ENCODE measurements at regions not wholly inside any gene's neighbourhood (a gene's known extent, or its start where the extent isn't known, plus 50 kb on each side); places are given as distances from the start of the nearest gene placed in this dataset.

DNA sequence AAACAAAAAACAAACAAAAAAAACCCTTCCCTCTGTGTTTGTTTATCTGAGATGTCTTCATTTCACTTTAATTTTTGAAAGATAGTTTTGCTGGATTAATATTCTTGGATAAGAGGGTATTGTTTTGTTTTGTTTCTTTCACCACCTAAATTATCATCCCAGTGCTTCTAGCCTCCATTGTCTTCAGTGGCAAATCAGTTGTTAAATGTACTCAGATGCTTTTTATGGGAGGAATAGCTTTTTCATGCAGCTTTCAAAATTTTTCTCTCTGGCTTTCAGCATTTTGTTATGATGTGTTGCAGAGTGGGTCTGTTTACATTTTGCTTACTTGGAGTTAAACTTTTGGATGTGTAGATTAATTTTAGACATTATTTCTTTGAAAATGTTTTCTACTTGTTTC is 203.5 kb upstream of the DCC start:
- no peak for DNase-seq (ENCODE audit: low spot score)
- Mint-ChIP-seq H3K27me3 (ENCODE audit: insufficient read depth, low read depth) (peaks cover 6% of the 10 kb centered on the region), H3K27ac (no peak overlapping the region), H3K36me3 (peaks cover 9% of the 10 kb centered on the region), H3K9me3 (peaks cover 30% of the 10 kb centered on the region), H3K4me1 (peaks cover 10% of the 10 kb centered on the region), H3K4me3 (no peak overlapping the region)
- no peak overlapping the region for H2AFZ ChIP-seq (replicated peaks)
- H3K27me3 ChIP-seq = no peaks in the 10 kb centered on the region
- no peak overlapping the region for H3K27ac ChIP-seq
- H3K4me3 ChIP-seq = no peak overlapping the region
- H3K4me1 ChIP-seq = no peaks in the 10 kb centered on the region
- no peak overlapping the region for H3K9ac ChIP-seq
- no peaks in the 10 kb centered on the region for H4K20me1 ChIP-seq (ENCODE audit: low read depth)
- H3K79me2 ChIP-seq (ENCODE audit: low read depth) = no peaks in the 10 kb centered on the region
- TF ChIP-seq, protein P1, sequence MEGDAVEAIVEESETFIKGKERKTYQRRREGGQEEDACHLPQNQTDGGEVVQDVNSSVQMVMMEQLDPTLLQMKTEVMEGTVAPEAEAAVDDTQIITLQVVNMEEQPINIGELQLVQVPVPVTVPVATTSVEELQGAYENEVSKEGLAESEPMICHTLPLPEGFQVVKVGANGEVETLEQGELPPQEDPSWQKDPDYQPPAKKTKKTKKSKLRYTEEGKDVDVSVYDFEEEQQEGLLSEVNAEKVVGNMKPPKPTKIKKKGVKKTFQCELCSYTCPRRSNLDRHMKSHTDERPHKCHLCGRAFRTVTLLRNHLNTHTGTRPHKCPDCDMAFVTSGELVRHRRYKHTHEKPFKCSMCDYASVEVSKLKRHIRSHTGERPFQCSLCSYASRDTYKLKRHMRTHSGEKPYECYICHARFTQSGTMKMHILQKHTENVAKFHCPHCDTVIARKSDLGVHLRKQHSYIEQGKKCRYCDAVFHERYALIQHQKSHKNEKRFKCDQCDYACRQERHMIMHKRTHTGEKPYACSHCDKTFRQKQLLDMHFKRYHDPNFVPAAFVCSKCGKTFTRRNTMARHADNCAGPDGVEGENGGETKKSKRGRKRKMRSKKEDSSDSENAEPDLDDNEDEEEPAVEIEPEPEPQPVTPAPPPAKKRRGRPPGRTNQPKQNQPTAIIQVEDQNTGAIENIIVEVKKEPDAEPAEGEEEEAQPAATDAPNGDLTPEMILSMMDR (IDR thresholded peaks at IDR 0.05) = no peak
- no peak for TF ChIP-seq EZH2phosphoT487 (IDR thresholded peaks at IDR 0.05)
- no peak for TF ChIP-seq EZH2 (IDR thresholded peaks at IDR 0.05)
- no peaks in the 10 kb centered on the region for H3K36me3 ChIP-seq
- no peaks in the 10 kb centered on the region for H3F3A ChIP-seq (ENCODE audit: low read depth)
- no peaks in the 10 kb centered on the region for H3K9me3 ChIP-seq (ENCODE audit: low read depth)
- H3K4me2 ChIP-seq = no peak overlapping the region

DNA sequence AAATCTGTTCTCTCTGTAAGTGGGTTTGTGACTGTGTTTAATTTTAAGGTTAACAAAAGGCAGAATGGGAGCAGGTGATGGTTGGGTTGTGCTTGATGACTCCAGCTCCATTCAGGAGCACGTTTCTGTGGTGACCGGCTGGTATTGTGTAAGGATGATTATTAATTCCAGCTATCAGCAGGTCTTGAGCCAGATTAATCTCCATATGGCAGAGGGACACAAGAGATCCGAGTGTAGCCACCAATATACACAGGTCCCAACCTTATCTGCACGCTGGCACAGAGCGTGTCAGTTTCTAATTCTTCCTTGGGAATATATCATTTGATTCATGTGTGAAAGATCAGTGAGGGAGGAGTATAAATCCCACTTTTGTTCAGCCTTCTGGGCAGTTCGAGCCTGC is 199.0 kb upstream of the DCC start:
- Histone ChIP-seq H3K79me2 (ENCODE audit: low read depth) (no peaks in the 10 kb centered on the region), H3K4me2 (no peak overlapping the region), H3F3A (ENCODE audit: low read depth) (no peaks in the 10 kb centered on the region), H2AFZ (replicated peaks) (no peak overlapping the region), H3K9me3 (ENCODE audit: low read depth) (no peaks in the 10 kb centered on the region), H3K4me1 (no peaks in the 10 kb centered on the region), H4K20me1 (ENCODE audit: low read depth) (no peaks in the 10 kb centered on the region), H3K36me3 (no peaks in the 10 kb centered on the region), H3K9ac (no peak overlapping the region), H3K27ac (no peak overlapping the region), H3K27me3 (no peaks in the 10 kb centered on the region), H3K4me3 (no peak overlapping the region)
- H3K9me3 Mint-ChIP-seq = peaks cover 28% of the 10 kb centered on the region
- H3K4me3 Mint-ChIP-seq = no peak overlapping the region
- peak overlapping the region; percentile 36 for H3K27ac Mint-ChIP-seq
- H3K27me3 Mint-ChIP-seq (ENCODE audit: insufficient read depth, low read depth) = no peaks in the 10 kb centered on the region
- H3K36me3 Mint-ChIP-seq = peaks cover 9% of the 10 kb centered on the region
- TF ChIP-seq EZH2phosphoT487 (IDR thresholded peaks at IDR 0.05) (no peak), EZH2 (IDR thresholded peaks at IDR 0.05) (no peak)
- TF ChIP-seq, protein P1 (IDR thresholded peaks at IDR 0.05) = no peak
- peaks cover 12% of the 10 kb centered on the region for H3K4me1 Mint-ChIP-seq
- no peak for DNase-seq (ENCODE audit: low spot score)

DNA sequence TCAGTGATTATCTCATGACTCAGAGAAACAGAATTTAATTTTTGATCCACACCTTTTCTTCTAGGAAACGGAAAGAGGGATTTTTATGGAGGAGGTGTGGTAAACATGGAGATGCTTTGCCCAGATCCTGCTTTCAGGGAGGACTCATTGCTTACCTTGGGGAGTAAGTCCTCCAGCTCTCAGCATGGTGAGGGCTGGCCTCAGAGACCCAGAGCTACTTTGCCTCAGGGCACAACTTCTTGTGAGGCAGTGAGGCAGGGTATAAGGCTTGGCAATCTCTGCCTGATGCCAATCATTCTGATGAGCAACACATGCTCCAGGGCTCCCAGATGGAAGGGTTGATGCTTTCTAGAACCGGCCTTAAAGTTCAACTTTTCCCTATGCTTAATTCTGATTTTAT is 189.9 kb upstream of the DCC start:
- no peak for DNase-seq (ENCODE audit: low spot score)
- no peaks in the 10 kb centered on the region for H3K27me3 Mint-ChIP-seq (ENCODE audit: insufficient read depth, low read depth)
- H3K79me2 ChIP-seq (ENCODE audit: low read depth) = no peaks in the 10 kb centered on the region
- H3K9ac ChIP-seq = no peak overlapping the region
- peaks cover 8% of the 10 kb centered on the region for H3K9me3 Mint-ChIP-seq
- no peaks in the 10 kb centered on the region for H3K36me3 ChIP-seq
- H3K4me1 Mint-ChIP-seq = peaks cover 5% of the 10 kb centered on the region
- no peaks in the 10 kb centered on the region for H4K20me1 ChIP-seq (ENCODE audit: low read depth)
- no peaks in the 10 kb centered on the region for H3K27me3 ChIP-seq
- no peak overlapping the region for H3K4me2 ChIP-seq
- H3K4me3 ChIP-seq = no peak overlapping the region
- H3K9me3 ChIP-seq (ENCODE audit: low read depth) = no peaks in the 10 kb centered on the region
- H3K27ac Mint-ChIP-seq = no peak overlapping the region
- H3K27ac ChIP-seq = no peak overlapping the region
- H2AFZ ChIP-seq (replicated peaks) = no peak overlapping the region
- no peak for TF ChIP-seq EZH2phosphoT487 (IDR thresholded peaks at IDR 0.05)
- TF ChIP-seq EZH2 (IDR thresholded peaks at IDR 0.05) = no peak
- TF ChIP-seq, protein P1 (IDR thresholded peaks at IDR 0.05) = no peak
- H3K4me3 Mint-ChIP-seq = no peak overlapping the region
- H3F3A ChIP-seq (ENCODE audit: low read depth) = no peaks in the 10 kb centered on the region
- no peaks in the 10 kb centered on the region for H3K36me3 Mint-ChIP-seq
- no peaks in the 10 kb centered on the region for H3K4me1 ChIP-seq

All from neural progenitor cell (in vitro differentiated cells).